Astrocyte (in vitro differentiated cells and primary cell): ENCODE measurements at regions not wholly inside any gene's neighbourhood (a gene's known extent, or its start where the extent isn't known, plus 50 kb on each side); places are given as distances from the start of the nearest gene placed in this dataset.

ENCODE experiments used
- DNase-seq: peaks from one replicate; pipeline ENCODE4 v3.0.0-alpha.2; 2010; ENCODE audit warnings: low read depth
- FAIRE-seq: peaks from 2 replicates; lab custom pipeline; 2011; peaks lifted over from hg19 to GRCh38; lab: Jason Lieb, UNC
- H2AFZ ChIP-seq: 2 replicates; pipeline ENCODE4 v1.6.0; 2012; ENCODE audit warnings: low read depth, low read length, inconsistent platforms
- H3K27ac ChIP-seq: 2 replicates; pipeline ENCODE4 v1.5.1; 2011; ENCODE audit warnings: low read depth, low read length, inconsistent platforms
- H3K27me3 ChIP-seq: 2 replicates; pipeline ENCODE4 v1.6.0; 2011; ENCODE audit warnings: low read length, inconsistent platforms; ENCODE audit not compliant: insufficient read depth
- H3K36me3 ChIP-seq: 2 replicates; pipeline ENCODE4 v1.5.1; 2011; ENCODE audit warnings: low read length, inconsistent platforms; ENCODE audit not compliant: insufficient read depth
- H3K4me1 ChIP-seq: 2 replicates; pipeline ENCODE4 v1.5.1; 2011; ENCODE audit warnings: low read length, inconsistent platforms; ENCODE audit not compliant: insufficient read depth
- H3K4me2 ChIP-seq: 2 replicates; pipeline ENCODE4 v1.6.0; 2012; ENCODE audit warnings: low read length, inconsistent platforms
- H3K4me3 ChIP-seq: 2 replicates; pipeline ENCODE4 v1.5.1; 2011; ENCODE audit warnings: low read depth, mild to moderate bottlenecking, low read length, inconsistent platforms; ENCODE audit not compliant: insufficient read depth
- H3K79me2 ChIP-seq: 2 replicates; pipeline ENCODE4 v1.6.0; 2012; ENCODE audit warnings: mild to moderate bottlenecking, low read length, inconsistent platforms; ENCODE audit not compliant: insufficient read depth
- H3K9ac ChIP-seq: 2 replicates; pipeline ENCODE4 v1.6.0; 2012; ENCODE audit warnings: mild to moderate bottlenecking, low read length, inconsistent platforms
- H3K9me3 ChIP-seq: 2 replicates; pipeline ENCODE4 v1.5.1; 2012; ENCODE audit warnings: low read depth, mild to moderate bottlenecking, low read length, inconsistent platforms; ENCODE audit not compliant: insufficient read depth
- H4K20me1 ChIP-seq: 2 replicates; pipeline ENCODE4 v1.6.0; 2012; ENCODE audit warnings: low read length, inconsistent platforms; ENCODE audit not compliant: insufficient read depth
- H3K27ac Mint-ChIP-seq: one replicate; pipeline ENCODE4 v1.8.0; 2021; ENCODE audit warnings: mild to moderate bottlenecking, mixed read lengths; ENCODE audit not compliant: unreplicated experiment
- H3K27me3 Mint-ChIP-seq: one replicate; pipeline ENCODE4 v1.8.0; 2021; ENCODE audit warnings: low read depth, mixed read lengths; ENCODE audit not compliant: unreplicated experiment
- H3K36me3 Mint-ChIP-seq: one replicate; pipeline ENCODE4 v1.8.0; 2021; ENCODE audit warnings: low read depth, mixed read lengths; ENCODE audit not compliant: unreplicated experiment
- H3K4me1 Mint-ChIP-seq: one replicate; pipeline ENCODE4 v1.8.0; 2021; ENCODE audit warnings: low read depth, mixed read lengths; ENCODE audit not compliant: unreplicated experiment
- H3K4me3 Mint-ChIP-seq: one replicate; pipeline ENCODE4 v1.8.0; 2021; ENCODE audit warnings: mild to moderate bottlenecking, moderate library complexity, mixed read lengths; ENCODE audit not compliant: unreplicated experiment
- H3K9me3 Mint-ChIP-seq: one replicate; pipeline ENCODE4 v1.8.0; 2021; ENCODE audit warnings: mild to moderate bottlenecking, mixed read lengths; ENCODE audit not compliant: unreplicated experiment
- EZH2 ChIP-seq: IDR thresholded peaks from 2 replicates; pipeline ENCODE4 v1.6.1; 2012; ENCODE audit warnings: mild to moderate bottlenecking, low read length, inconsistent platforms; ENCODE audit not compliant: insufficient read depth
- TF ChIP-seq, protein P1 (sequence below): IDR thresholded peaks from 2 replicates; pipeline ENCODE4 v1.5.1; 2011; ENCODE audit warnings: low read depth, mild to moderate bottlenecking, inconsistent platforms, low read length, moderate library complexity; ENCODE audit not compliant: insufficient read depth

DNA sequence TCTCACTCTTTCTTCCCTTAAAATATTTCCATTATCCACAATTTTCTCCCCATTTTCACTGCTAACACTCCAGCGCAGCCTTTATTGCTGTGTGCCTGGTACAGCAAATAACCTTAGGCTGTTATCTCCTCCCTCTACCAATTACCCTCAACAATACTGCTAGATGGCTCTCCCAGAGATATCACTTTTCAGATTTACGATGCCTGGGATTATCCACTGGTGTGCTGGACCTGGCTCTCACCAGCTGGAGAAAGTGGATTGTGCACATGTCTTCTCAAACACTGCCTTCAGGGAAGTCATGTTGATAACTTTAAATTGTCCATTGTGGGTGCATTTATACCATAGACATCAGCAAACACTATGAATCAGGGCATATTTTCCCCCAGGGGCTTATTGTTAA is 101.9 kb upstream of the ADAMTS20 start:
- DNase-seq, result no peak
- H3K9me3 ChIP-seq, result no peaks in the 10 kb centered on the region
- H3K36me3 ChIP-seq, result no peaks in the 10 kb centered on the region
- no peak for TF ChIP-seq EZH2
- TF ChIP-seq, protein P1, sequence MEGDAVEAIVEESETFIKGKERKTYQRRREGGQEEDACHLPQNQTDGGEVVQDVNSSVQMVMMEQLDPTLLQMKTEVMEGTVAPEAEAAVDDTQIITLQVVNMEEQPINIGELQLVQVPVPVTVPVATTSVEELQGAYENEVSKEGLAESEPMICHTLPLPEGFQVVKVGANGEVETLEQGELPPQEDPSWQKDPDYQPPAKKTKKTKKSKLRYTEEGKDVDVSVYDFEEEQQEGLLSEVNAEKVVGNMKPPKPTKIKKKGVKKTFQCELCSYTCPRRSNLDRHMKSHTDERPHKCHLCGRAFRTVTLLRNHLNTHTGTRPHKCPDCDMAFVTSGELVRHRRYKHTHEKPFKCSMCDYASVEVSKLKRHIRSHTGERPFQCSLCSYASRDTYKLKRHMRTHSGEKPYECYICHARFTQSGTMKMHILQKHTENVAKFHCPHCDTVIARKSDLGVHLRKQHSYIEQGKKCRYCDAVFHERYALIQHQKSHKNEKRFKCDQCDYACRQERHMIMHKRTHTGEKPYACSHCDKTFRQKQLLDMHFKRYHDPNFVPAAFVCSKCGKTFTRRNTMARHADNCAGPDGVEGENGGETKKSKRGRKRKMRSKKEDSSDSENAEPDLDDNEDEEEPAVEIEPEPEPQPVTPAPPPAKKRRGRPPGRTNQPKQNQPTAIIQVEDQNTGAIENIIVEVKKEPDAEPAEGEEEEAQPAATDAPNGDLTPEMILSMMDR, result no peak
- H2AFZ ChIP-seq, result no peak overlapping the region
- H3K36me3 Mint-ChIP-seq, result no peaks in the 10 kb centered on the region
- H3K4me3 ChIP-seq, result no peak overlapping the region
- no peaks in the 10 kb centered on the region for H3K27me3 ChIP-seq
- H3K27ac Mint-ChIP-seq, result no peak overlapping the region
- H3K4me2 ChIP-seq, result no peak overlapping the region
- no peaks in the 10 kb centered on the region for H3K79me2 ChIP-seq
- no peaks in the 10 kb centered on the region for H3K4me1 ChIP-seq
- H3K27ac ChIP-seq, result no peak overlapping the region
- peaks cover 2% of the 10 kb centered on the region for H3K9me3 Mint-ChIP-seq
- no peaks in the 10 kb centered on the region for H4K20me1 ChIP-seq
- no peak for FAIRE-seq
- H3K4me1 Mint-ChIP-seq, result peaks cover 11% of the 10 kb centered on the region
- H3K27me3 Mint-ChIP-seq, result no peaks in the 10 kb centered on the region
- no peak overlapping the region for H3K9ac ChIP-seq
- no peak overlapping the region for H3K4me3 Mint-ChIP-seq

DNA sequence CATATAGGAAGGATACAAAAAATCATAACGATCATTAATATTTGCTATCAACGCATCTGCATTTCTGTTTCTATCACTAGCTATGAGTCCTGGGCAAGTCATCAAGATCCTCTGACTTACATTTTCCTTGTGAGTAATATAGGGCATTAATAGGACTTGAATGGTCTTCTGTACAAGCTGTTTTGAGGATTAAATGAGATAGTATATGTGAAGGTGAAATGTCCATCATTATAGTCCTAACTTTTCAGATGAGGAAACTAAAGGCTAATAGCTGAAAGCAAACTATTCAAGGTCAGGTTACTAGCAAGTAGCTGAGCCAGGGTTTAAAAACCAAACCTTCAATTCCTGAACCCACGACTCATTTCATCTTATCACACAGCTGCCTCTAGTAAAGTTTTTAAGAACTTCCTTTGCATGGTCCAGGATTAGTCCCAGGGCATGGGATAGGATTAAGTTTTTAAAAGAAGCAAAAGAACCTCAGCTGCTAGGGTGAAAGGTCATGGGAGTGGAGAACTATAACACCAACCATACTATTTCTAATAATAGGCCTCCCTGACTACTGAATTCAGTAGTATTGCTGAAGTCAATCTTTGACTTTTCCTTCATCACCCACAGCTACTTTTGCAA is 101.4 kb upstream of the ADAMTS20 start:
- Mint-ChIP-seq H3K27me3 (no peaks in the 10 kb centered on the region), H3K4me1 (peaks cover 11% of the 10 kb centered on the region), H3K36me3 (no peaks in the 10 kb centered on the region), H3K9me3 (peaks cover 2% of the 10 kb centered on the region), H3K4me3 (no peak overlapping the region), H3K27ac (no peak overlapping the region)
- Histone ChIP-seq H3K27ac (no peak overlapping the region), H3K9me3 (no peaks in the 10 kb centered on the region), H3K4me3 (no peak overlapping the region), H4K20me1 (no peaks in the 10 kb centered on the region), H3K79me2 (no peaks in the 10 kb centered on the region), H3K9ac (no peak overlapping the region), H3K4me1 (no peaks in the 10 kb centered on the region), H3K36me3 (no peaks in the 10 kb centered on the region), H2AFZ (no peak overlapping the region), H3K4me2 (no peak overlapping the region), H3K27me3 (no peaks in the 10 kb centered on the region)
- no peak for DNase-seq
- FAIRE-seq, result no peak
- TF ChIP-seq, protein P1, result no peak
- TF ChIP-seq EZH2, result no peak

DNA sequence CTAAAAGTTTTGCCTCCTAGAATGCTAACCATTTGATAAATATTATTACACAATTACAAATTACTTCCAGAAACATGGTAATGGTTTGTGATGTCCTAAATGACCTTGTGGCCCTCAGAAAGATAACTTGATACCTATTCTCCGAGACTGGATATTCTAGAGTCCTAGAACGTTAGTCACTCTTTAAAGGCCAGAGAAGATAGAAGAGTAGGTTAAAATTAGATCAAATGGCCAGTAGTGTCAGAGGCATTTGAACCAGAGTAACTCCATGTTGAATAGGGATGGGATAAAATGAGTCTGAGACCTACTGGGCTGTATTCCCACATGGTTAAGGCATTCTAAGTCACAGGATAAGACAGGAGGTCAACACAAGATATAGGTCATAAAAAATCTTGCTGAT is 96.6 kb upstream of the ADAMTS20 start:
- Histone ChIP-seq H4K20me1 (no peaks in the 10 kb centered on the region), H2AFZ (no peak overlapping the region), H3K4me1 (no peaks in the 10 kb centered on the region), H3K27ac (no peak overlapping the region), H3K27me3 (peaks cover 2% of the 10 kb centered on the region), H3K4me3 (no peak overlapping the region), H3K36me3 (no peaks in the 10 kb centered on the region), H3K79me2 (no peaks in the 10 kb centered on the region), H3K4me2 (no peak overlapping the region), H3K9ac (no peak overlapping the region), H3K9me3 (no peaks in the 10 kb centered on the region)
- H3K4me3 Mint-ChIP-seq, result no peak overlapping the region
- H3K27me3 Mint-ChIP-seq, result no peaks in the 10 kb centered on the region
- H3K36me3 Mint-ChIP-seq, result no peaks in the 10 kb centered on the region
- peaks cover 2% of the 10 kb centered on the region for H3K9me3 Mint-ChIP-seq
- TF ChIP-seq, protein P1, result no peak
- no peak overlapping the region for H3K27ac Mint-ChIP-seq
- FAIRE-seq (no peak), DNase-seq (no peak)
- H3K4me1 Mint-ChIP-seq, result no peaks in the 10 kb centered on the region
